HG03175 (cell line): ENCODE measurements at regions not wholly inside any gene's neighbourhood (a gene's known extent, or its start where the extent isn't known, plus 50 kb on each side); places are given as distances from the start of the nearest gene placed in this dataset.

Source experiments
- ATAC-seq: cut with Tn5 transposase; IDR thresholded peaks from one replicate; pipeline ENCODE4 v1.9.1; 2021; ENCODE audit warnings: mild to moderate bottlenecking, moderate library complexity; ENCODE audit not compliant: unreplicated experiment

- ATAC-seq, result no peak
Measured at GRCh38 chr3:127356381-127356780, 68.5 kb upstream of the PRR20G start.

GRCh38 chr3:127354761-127355160 lies 66.9 kb upstream of the PRR20G start:
- ATAC-seq, result no peak

- ATAC-seq, result no peak
Measured at GRCh38 chr3:127352612-127353011, 64.8 kb upstream of the PRR20G start.

GRCh38 chr3:127351775-127352350 lies 64.0 kb upstream of the PRR20G start:
- no peak for ATAC-seq

- ATAC-seq, result no peak
Measured at GRCh38 chr3:127351321-127351720, 63.5 kb upstream of the PRR20G start.

- ATAC-seq, result no peak
Measured at GRCh38 chr3:127350172-127351050, 62.6 kb upstream of the PRR20G start.

GRCh38 chr3:127349501-127350171 lies 61.8 kb upstream of the PRR20G start:
- ATAC-seq, result no peak

- no peak for ATAC-seq
Measured at GRCh38 chr3:127342735-127343134, 54.9 kb upstream of the PRR20G start.

GRCh38 chr3:127339928-127340861 lies 52.3 kb upstream of the PRR20G start:
- no peak for ATAC-seq

GRCh38 chr3:127339016-127339415 lies 51.2 kb upstream of the PRR20G start:
- ATAC-seq, result no peak

- ATAC-seq, result no peak
Measured at GRCh38 chr3:127337911-127338531, 50.2 kb upstream of the PRR20G start.
